HCT116 (cell line): ENCODE measurements at regions not wholly inside any gene's neighbourhood (a gene's known extent, or its start where the extent isn't known, plus 50 kb on each side); places are given as distances from the start of the nearest gene placed in this dataset.

Experiments used
- ATAC-seq: fragments of 200-7000 bp; cut with Tn5 transposase; 2 replicates; pipeline ENCODE4 v1.9.1; 2020; ENCODE audit warnings: mild to moderate bottlenecking, moderate library complexity
- BruUV-seq: library from RNA; stranded (reverse); fragments of 400-500 nt; replicated peaks from 2 replicates; lab custom pipeline; 2021; lab: Mats Ljungman, UMichigan
- CTCF ChIA-PET: fragments of 300-600 bp; sonication (Branson Sonifier 250); formaldehyde crosslinking; loops from one replicate; lab custom pipeline; 2021; ENCODE audit warnings: antibody characterized with exemption; lab: Charles Lee
- POLR2A ChIA-PET: fragments of 300-600, 350-600 bp; sonication (Branson Sonifier 250); formaldehyde crosslinking; loops from one replicate; lab custom pipeline; 2021; ENCODE audit warnings: antibody characterized with exemption; lab: Charles Lee
- RAD21 ChIA-PET, 2 experiments: fragments of 300-600 bp; sonication (Branson Sonifier 250); formaldehyde crosslinking; loops; one replicate each; lab custom pipeline; 2023; ENCODE audit warnings: low total read pairs in 2 of 2; ENCODE audit not compliant: uncharacterized antibody in 2 of 2, unreplicated experiment in 2 of 2, low non-redundant PET in 1 of 2; lab: Charles Lee
- DNase-seq: peaks from one replicate; pipeline ENCODE4 v3.0.0-alpha.2; 2010; ENCODE audit warnings: low read depth, low spot score
- H2AFZ ChIP-seq: fragments of 200-600 bp; shearing (Covaris generic), sonication (generic); 2 replicates; pipeline ENCODE4 v1.6.1; 2017; ENCODE audit warnings: low read depth, mixed run types, mixed read lengths, antibody characterized with exemption, low read length; ENCODE audit not compliant: poor library complexity, severe bottlenecking
- H3K27ac ChIP-seq: 2 replicates; pipeline ENCODE4 v1.5.1; 2012; ENCODE audit warnings: low read depth, low read length
- H3K27me3 ChIP-seq: fragments of 200-600 bp; sonication (generic); 2 replicates; pipeline ENCODE4 v1.6.1; 2016; ENCODE audit warnings: mixed run types, low read length, mixed read lengths; ENCODE audit not compliant: insufficient read depth
- H3K36me3 ChIP-seq, 2 experiments: fragments of 200-500 bp in 1 of 2; fragments of 200-600 bp in 1 of 2; sonication (Bioruptor generic) in 1 of 2; sonication (generic) in 1 of 2; 2 replicates each; pipeline versions ENCODE4 v1.5.1 to v1.6.1; 2014 to 2016; ENCODE audit warnings: low read length in 2 of 2, inconsistent platforms in 1 of 2, mixed read lengths in 1 of 2, mixed run types in 1 of 2; ENCODE audit not compliant: insufficient read depth in 2 of 2, control insufficient read depth in 1 of 2
- H3K4me1 ChIP-seq, 2 experiments: fragments of 200-600 bp in 1 of 2; sonication (generic) in 1 of 2; 2 replicates each; pipeline versions ENCODE4 v1.5.1 to v1.6.1; 2012 to 2017; ENCODE audit warnings: low read length in 2 of 2, inconsistent platforms in 1 of 2, mild to moderate bottlenecking in 1 of 2, mixed read lengths in 1 of 2, mixed run types in 1 of 2, moderate library complexity in 1 of 2; ENCODE audit not compliant: insufficient read depth in 2 of 2, control insufficient read depth in 1 of 2
- H3K4me2 ChIP-seq: fragments of 200-600 bp; sonication (generic); 2 replicates; pipeline ENCODE4 v1.6.1; 2017; ENCODE audit warnings: mixed run types, low read length, mixed read lengths
- H3K4me3 ChIP-seq, 2 experiments: fragments of 200-600 bp in 1 of 2; sonication (generic) in 1 of 2; replicated peaks in 1 of 2; 2 replicates each; pipeline ENCODE4 v1.5.1; 2011 to 2016; ENCODE audit warnings: low read length in 2 of 2, control low read depth in 1 of 2, low read depth in 1 of 2, mild to moderate bottlenecking in 1 of 2, mixed read lengths in 1 of 2, mixed run types in 1 of 2
- H3K79me2 ChIP-seq: fragments of 200-600 bp; sonication (generic); 2 replicates; pipeline ENCODE4 v1.6.1; 2017; ENCODE audit warnings: mild to moderate bottlenecking, mixed run types, low read length, moderate library complexity, mixed read lengths; ENCODE audit not compliant: insufficient read depth
- H3K9ac ChIP-seq: fragments of 200-600 bp; sonication (generic); 2 replicates; pipeline ENCODE4 v1.6.1; 2016; ENCODE audit warnings: low read length, mixed read lengths
- H3K9me2 ChIP-seq: fragments of 200-600 bp; sonication (generic), shearing (Covaris generic); 2 replicates; pipeline ENCODE4 v1.6.1; 2017; ENCODE audit warnings: mixed run types, mild to moderate bottlenecking, moderate library complexity; ENCODE audit not compliant: insufficient read depth
- H3K9me3 ChIP-seq, 2 experiments: fragments of 200-500 bp in 1 of 2; fragments of 200-600 bp in 1 of 2; sonication (Bioruptor generic) in 1 of 2; sonication (generic) in 1 of 2; 2 replicates each; pipeline ENCODE4 v1.6.1; 2014 to 2017; ENCODE audit warnings: low read length in 2 of 2, mixed read lengths in 2 of 2, inconsistent platforms in 1 of 2, low read depth in 1 of 2, mild to moderate bottlenecking in 1 of 2, mixed run types in 1 of 2, moderate library complexity in 1 of 2; ENCODE audit not compliant: control insufficient read depth in 1 of 2, insufficient read depth in 1 of 2
- H4K20me1 ChIP-seq: fragments of 200-600 bp; sonication (generic), shearing (Covaris generic); 2 replicates; pipeline ENCODE4 v1.6.1; 2017; ENCODE audit warnings: mixed run types, mild to moderate bottlenecking, moderate library complexity; ENCODE audit not compliant: insufficient read depth
- CBX3 ChIP-seq: IDR thresholded peaks from 2 replicates; pipeline ENCODE4 v1.6.1; 2012; ENCODE audit warnings: low read depth
- CEBPB ChIP-seq: IDR thresholded peaks from 2 replicates; pipeline ENCODE4 v1.6.1; 2012; ENCODE audit warnings: low read depth
- EZH2phosphoT487 ChIP-seq: fragments of 200-600 bp; IDR thresholded peaks from 2 replicates; pipeline ENCODE4 v1.6.1; 2018; ENCODE audit warnings: antibody characterized with exemption, borderline replicate concordance
- POLR2A ChIP-seq: IDR thresholded peaks from 2 replicates; pipeline ENCODE4 v1.7.0; 2011; ENCODE audit warnings: borderline replicate concordance; ENCODE audit not compliant: insufficient read depth, insufficient read length; ENCODE audit errors: extremely low read depth
- SIN3A ChIP-seq: IDR thresholded peaks from 2 replicates; pipeline ENCODE4 v1.6.1; 2012; ENCODE audit warnings: low read depth
- SP1 ChIP-seq: IDR thresholded peaks from 2 replicates; pipeline ENCODE4 v1.6.1; 2012; ENCODE audit warnings: low read depth
- intact Hi-C: fragments of 100-400 bp; cut with micrococcal nuclease; formaldehyde crosslinking; loops from 2 replicates; pipeline ENCODE4 v1.10.0; 2022
- TF ChIP-seq, protein P1 (sequence below): IDR thresholded peaks from 2 replicates; pipeline ENCODE4 v1.6.1; 2012; ENCODE audit warnings: low read depth

GRCh38 chr4:43993196-43993902, 455.3 kb downstream of the KCTD8 start:
- Histone ChIP-seq H3K4me3 (no peak overlapping the region), H3K9me3 (peaks cover 3 to 17% of the 10 kb centered on the region in 2 experiments; a peak in 3 of 4 replicates), H3K4me1 (no peaks in the 10 kb centered on the region), H3K79me2 (no peaks in the 10 kb centered on the region), H3K27me3 (no peaks in the 10 kb centered on the region), H4K20me1 (no peaks in the 10 kb centered on the region), H2AFZ (no peak overlapping the region), H3K4me2 (no peak overlapping the region), H3K9me2 (no peaks in the 10 kb centered on the region), H3K9ac (no peak overlapping the region), H3K27ac (no peak overlapping the region)
- no peak for ATAC-seq
- RAD21 ChIA-PET: no interaction called here
- POLR2A ChIA-PET: no interaction called here
- intact Hi-C loops: no loop called here
- CTCF ChIA-PET: no interaction called here
- no TSS peak for BruUV-seq
- TF ChIP-seq SP1: no peak
- TF ChIP-seq, all 23 proteins: peak for 0
- no peak for DNase-seq
- H3K36me3 ChIP-seq: no peaks in the 10 kb centered on the region

GRCh38 chr4:43999669-44000068, 448.9 kb downstream of the KCTD8 start:
- H3K27ac ChIP-seq: no peak overlapping the region
- no peak overlapping the region for H2AFZ ChIP-seq
- ATAC-seq (no peak), DNase-seq (no peak)
- no TSS peak for BruUV-seq
- no peaks in the 10 kb centered on the region for H3K9me2 ChIP-seq
- TF ChIP-seq CEBPB: no peak
- TF ChIP-seq, protein P1, sequence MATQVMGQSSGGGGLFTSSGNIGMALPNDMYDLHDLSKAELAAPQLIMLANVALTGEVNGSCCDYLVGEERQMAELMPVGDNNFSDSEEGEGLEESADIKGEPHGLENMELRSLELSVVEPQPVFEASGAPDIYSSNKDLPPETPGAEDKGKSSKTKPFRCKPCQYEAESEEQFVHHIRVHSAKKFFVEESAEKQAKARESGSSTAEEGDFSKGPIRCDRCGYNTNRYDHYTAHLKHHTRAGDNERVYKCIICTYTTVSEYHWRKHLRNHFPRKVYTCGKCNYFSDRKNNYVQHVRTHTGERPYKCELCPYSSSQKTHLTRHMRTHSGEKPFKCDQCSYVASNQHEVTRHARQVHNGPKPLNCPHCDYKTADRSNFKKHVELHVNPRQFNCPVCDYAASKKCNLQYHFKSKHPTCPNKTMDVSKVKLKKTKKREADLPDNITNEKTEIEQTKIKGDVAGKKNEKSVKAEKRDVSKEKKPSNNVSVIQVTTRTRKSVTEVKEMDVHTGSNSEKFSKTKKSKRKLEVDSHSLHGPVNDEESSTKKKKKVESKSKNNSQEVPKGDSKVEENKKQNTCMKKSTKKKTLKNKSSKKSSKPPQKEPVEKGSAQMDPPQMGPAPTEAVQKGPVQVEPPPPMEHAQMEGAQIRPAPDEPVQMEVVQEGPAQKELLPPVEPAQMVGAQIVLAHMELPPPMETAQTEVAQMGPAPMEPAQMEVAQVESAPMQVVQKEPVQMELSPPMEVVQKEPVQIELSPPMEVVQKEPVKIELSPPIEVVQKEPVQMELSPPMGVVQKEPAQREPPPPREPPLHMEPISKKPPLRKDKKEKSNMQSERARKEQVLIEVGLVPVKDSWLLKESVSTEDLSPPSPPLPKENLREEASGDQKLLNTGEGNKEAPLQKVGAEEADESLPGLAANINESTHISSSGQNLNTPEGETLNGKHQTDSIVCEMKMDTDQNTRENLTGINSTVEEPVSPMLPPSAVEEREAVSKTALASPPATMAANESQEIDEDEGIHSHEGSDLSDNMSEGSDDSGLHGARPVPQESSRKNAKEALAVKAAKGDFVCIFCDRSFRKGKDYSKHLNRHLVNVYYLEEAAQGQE: no peak
- no peak for TF ChIP-seq CBX3
- no peak for TF ChIP-seq POLR2A
- no peak for TF ChIP-seq SIN3A
- TF ChIP-seq EZH2phosphoT487: no peak
- no peak overlapping the region for H3K4me3 ChIP-seq
- H3K79me2 ChIP-seq: no peaks in the 10 kb centered on the region
- intact Hi-C loops: no loop called here
- no peak overlapping the region for H3K4me2 ChIP-seq
- peaks cover 0 to 4% of the 10 kb centered on the region in 2 experiments; a peak in 2 of 4 replicates for H3K9me3 ChIP-seq
- H3K36me3 ChIP-seq: no peaks in the 10 kb centered on the region
- RAD21 ChIA-PET: no interaction called here
- no peaks in the 10 kb centered on the region for H3K27me3 ChIP-seq
- no peaks in the 10 kb centered on the region for H3K4me1 ChIP-seq
- CTCF ChIA-PET: no interaction called here
- H3K9ac ChIP-seq: no peak overlapping the region
- POLR2A ChIA-PET: no interaction called here
- H4K20me1 ChIP-seq: no peaks in the 10 kb centered on the region
